H1 (cell line): ENCODE measurements at regions not wholly inside any gene's neighbourhood (a gene's known extent, or its start where the extent isn't known, plus 50 kb on each side); places are given as distances from the start of the nearest gene placed in this dataset.

Experiments
- CTCF ChIA-PET: fragments of 300-600 bp; sonication (Branson Sonifier 250); formaldehyde crosslinking; loops from one replicate; lab custom pipeline; 2021; ENCODE audit not compliant: partially characterized antibody; lab: Charles Lee
- POLR2A ChIA-PET: fragments of 300-600 bp; sonication (Branson Sonifier 250); formaldehyde crosslinking; loops from one replicate; lab custom pipeline; 2021; ENCODE audit warnings: inconsistent platforms; ENCODE audit not compliant: partially characterized antibody; lab: Charles Lee
- DNase-seq, 2 experiments: peaks; one replicate each; pipeline versions ENCODE4 v3.0.0 to v3.0.0-alpha.2; 2010 to 2022; ENCODE audit warnings: low spot score in 2 of 2, low read depth in 1 of 2, mixed read lengths in 1 of 2
- FAIRE-seq: peaks from 2 replicates; lab custom pipeline; 2011; peaks lifted over from hg19 to GRCh38; lab: Jason Lieb, UNC
- H2AFZ ChIP-seq: 2 replicates; pipeline ENCODE4 v1.8.1; 2012; ENCODE audit warnings: low read length, inconsistent platforms
- H2AK5ac ChIP-seq: 2 replicates; pipeline ENCODE4 v1.6.1; 2013; ENCODE audit warnings: low read depth, low read length
- H2BK120ac ChIP-seq: replicated peaks from 2 replicates; pipeline ENCODE3; 2013; ENCODE audit warnings: low read depth, low read length, inconsistent platforms
- H2BK12ac ChIP-seq: 2 replicates; pipeline ENCODE4 v1.6.1; 2013; ENCODE audit warnings: low read depth, low read length
- H2BK15ac ChIP-seq: 2 replicates; pipeline ENCODE4 v1.6.1; 2013; ENCODE audit warnings: low read length
- H2BK20ac ChIP-seq: 2 replicates; pipeline ENCODE4 v1.6.1; 2013; ENCODE audit warnings: low read length
- H2BK5ac ChIP-seq: 2 replicates; pipeline ENCODE4 v1.6.1; 2013; ENCODE audit warnings: low read depth, low read length
- H3K14ac ChIP-seq: 2 replicates; pipeline ENCODE4 v1.6.1; 2013; ENCODE audit warnings: inconsistent platforms; ENCODE audit not compliant: insufficient read length
- H3K18ac ChIP-seq: 2 replicates; pipeline ENCODE4 v1.6.1; 2013; ENCODE audit warnings: low read length; ENCODE audit errors: extremely low read depth
- H3K23ac ChIP-seq: 2 replicates; pipeline ENCODE4 v1.6.1; 2013; ENCODE audit warnings: inconsistent platforms; ENCODE audit not compliant: insufficient read length
- H3K23me2 ChIP-seq: 2 replicates; pipeline ENCODE4 v1.6.1; 2013; ENCODE audit warnings: low read depth, low read length
- H3K27ac ChIP-seq: 2 replicates; pipeline ENCODE4 v1.6.1; 2011; ENCODE audit warnings: low read depth, low read length, inconsistent platforms
- H3K27me3 ChIP-seq, 4 experiments: replicated peaks in 1 of 4; 1 replicate in 1 of 4; 2 replicates in 3 of 4; pipeline versions ENCODE4 v1.6.1 to v1.8.1; 2011 to 2013; ENCODE audit warnings: low read length in 3 of 4, mild to moderate bottlenecking in 3 of 4, inconsistent platforms in 2 of 4, mixed read lengths in 2 of 4, moderate library complexity in 1 of 4; ENCODE audit not compliant: control insufficient read depth in 3 of 4, insufficient read depth in 3 of 4; ENCODE audit errors: extremely low read depth in 1 of 4
- H3K36me3 ChIP-seq, 4 experiments: 2 replicates each; pipeline versions ENCODE4 v1.6.1 to v1.8.1; 2011 to 2013; ENCODE audit warnings: mild to moderate bottlenecking in 4 of 4, low read length in 3 of 4, moderate library complexity in 2 of 4, control low read depth in 1 of 4, inconsistent platforms in 1 of 4; ENCODE audit not compliant: insufficient read depth in 4 of 4, control insufficient read depth in 2 of 4
- H3K4ac ChIP-seq: replicated peaks from 2 replicates; pipeline ENCODE3; 2013; ENCODE audit warnings: low read length, low read depth, mixed read lengths, inconsistent platforms; ENCODE audit not compliant: insufficient read length
- H3K4me1 ChIP-seq, 4 experiments: replicated peaks in 1 of 4; 1 replicate in 1 of 4; 2 replicates in 3 of 4; pipeline versions ENCODE4 v1.6.1 to v1.8.1; 2011 to 2013; ENCODE audit warnings: low read length in 3 of 4, inconsistent platforms in 2 of 4, mixed read lengths in 1 of 4; ENCODE audit not compliant: insufficient read depth in 4 of 4, control insufficient read depth in 3 of 4
- H3K4me2 ChIP-seq, 2 experiments: 2 replicates each; pipeline versions ENCODE4 v1.6.1 to v1.8.1; 2011 to 2013; ENCODE audit warnings: low read depth in 2 of 2, low read length in 2 of 2, control low read depth in 1 of 2, inconsistent platforms in 1 of 2, mild to moderate bottlenecking in 1 of 2; ENCODE audit not compliant: insufficient read depth in 1 of 2
- H3K4me3 ChIP-seq, 4 experiments: fragments of 200-600, 300-600 bp in 1 of 4; sonication (generic), shearing (Covaris generic), sonication (Bioruptor Twin) in 1 of 4; 2 replicates each; pipeline versions ENCODE4 v1.5.1 to v1.8.1; 2011 to 2016; ENCODE audit warnings: low read length in 4 of 4, low read depth in 3 of 4, control low read depth in 2 of 4, inconsistent platforms in 2 of 4, mild to moderate bottlenecking in 2 of 4, mixed read lengths in 1 of 4, moderate library complexity in 1 of 4; ENCODE audit not compliant: insufficient read depth in 2 of 4; ENCODE audit errors: extremely low read depth in 1 of 4
- H3K56ac ChIP-seq: replicated peaks from 2 replicates; pipeline ENCODE3; 2013; ENCODE audit warnings: low read depth, mild to moderate bottlenecking, mixed read lengths, low read length, inconsistent platforms; ENCODE audit not compliant: insufficient read length
- H3K79me1 ChIP-seq: 2 replicates; pipeline ENCODE4 v1.6.1; 2013; ENCODE audit warnings: low read depth, low read length, control low read depth
- H3K79me2 ChIP-seq, 2 experiments: 2 replicates each; pipeline versions ENCODE4 v1.6.1 to v1.8.1; 2012 to 2013; ENCODE audit warnings: low read length in 2 of 2, mild to moderate bottlenecking in 2 of 2, inconsistent platforms in 1 of 2; ENCODE audit not compliant: insufficient read depth in 2 of 2, control insufficient read depth in 1 of 2
- H3K9ac ChIP-seq, 4 experiments: replicated peaks in 1 of 4; 1 replicate in 1 of 4; 2 replicates in 3 of 4; pipeline versions ENCODE4 v1.6.1 to v1.8.1; 2011 to 2013; ENCODE audit warnings: low read depth in 3 of 4, low read length in 3 of 4, control low read depth in 2 of 4, mild to moderate bottlenecking in 2 of 4, moderate library complexity in 2 of 4, inconsistent platforms in 1 of 4; ENCODE audit errors: extremely low read depth in 1 of 4
- H3K9me3 ChIP-seq, 2 experiments: 2 replicates each; pipeline versions ENCODE4 v1.6.1 to v1.8.1; 2012 to 2013; ENCODE audit warnings: mild to moderate bottlenecking in 2 of 2, moderate library complexity in 2 of 2, control low read depth in 1 of 2, inconsistent platforms in 1 of 2, low read depth in 1 of 2, low read length in 1 of 2, mixed read lengths in 1 of 2; ENCODE audit not compliant: insufficient read depth in 2 of 2
- H4K20me1 ChIP-seq, 2 experiments: replicated peaks in 1 of 2; 2 replicates each; pipeline versions ENCODE3 to v1.8.1; 2011 to 2013; ENCODE audit warnings: inconsistent platforms in 2 of 2, low read length in 2 of 2, mild to moderate bottlenecking in 1 of 2; ENCODE audit not compliant: insufficient read depth in 2 of 2, control insufficient read depth in 1 of 2
- H4K5ac ChIP-seq: 2 replicates; pipeline ENCODE4 v1.6.1; 2013; ENCODE audit warnings: low read length, low read depth, mixed read lengths, inconsistent platforms; ENCODE audit not compliant: insufficient read length
- H4K8ac ChIP-seq: 2 replicates; pipeline ENCODE4 v1.8.0; 2013; ENCODE audit warnings: mild to moderate bottlenecking, moderate library complexity, low read length, inconsistent platforms; ENCODE audit not compliant: insufficient read depth; ENCODE audit errors: extremely low read depth
- H4K91ac ChIP-seq: replicated peaks from 2 replicates; pipeline ENCODE3; 2013; ENCODE audit warnings: low read length, mixed read lengths, inconsistent platforms; ENCODE audit not compliant: insufficient read length
- CTBP2 ChIP-seq: IDR thresholded peaks from 2 replicates; pipeline ENCODE4 v1.7.0; 2011; ENCODE audit warnings: borderline replicate concordance, mild to moderate bottlenecking, moderate library complexity, mixed read lengths, low read length; ENCODE audit not compliant: insufficient read depth, insufficient read length
- EGR1 ChIP-seq: IDR thresholded peaks from 2 replicates; pipeline ENCODE4 v1.6.1; 2011; ENCODE audit warnings: low read depth, low read length, borderline replicate concordance
- SP1 ChIP-seq: IDR thresholded peaks from 2 replicates; pipeline ENCODE4 v1.6.1; 2011; ENCODE audit warnings: low read depth, low read length
- TBP ChIP-seq: IDR thresholded peaks from 2 replicates; pipeline ENCODE4 v1.6.1; 2011; ENCODE audit warnings: low read depth, low read length, improper control_type of control experiment
- WGBS, 2 experiments: shearing (Covaris generic) in 1 of 2; methylation state at CpG; one replicate each; pipeline versions ENCODE4 v1.1.6 to v1.1.7; 2013 to 2015; ENCODE audit warnings: low lambda C conversion rate in 2 of 2, mixed read lengths in 2 of 2, inconsistent platforms in 1 of 2, low coverage in 1 of 2, missing lambda C conversion rate in 1 of 2; ENCODE audit not compliant: insufficient replicate concordance in 2 of 2, insufficient coverage in 1 of 2, insufficient read length in 1 of 2; ENCODE audit errors: extremely low coverage in 1 of 2, missing lambda C conversion rate in 1 of 2; 5-methylcytosine and 5-hydroxymethylcytosine counted together

DNA sequence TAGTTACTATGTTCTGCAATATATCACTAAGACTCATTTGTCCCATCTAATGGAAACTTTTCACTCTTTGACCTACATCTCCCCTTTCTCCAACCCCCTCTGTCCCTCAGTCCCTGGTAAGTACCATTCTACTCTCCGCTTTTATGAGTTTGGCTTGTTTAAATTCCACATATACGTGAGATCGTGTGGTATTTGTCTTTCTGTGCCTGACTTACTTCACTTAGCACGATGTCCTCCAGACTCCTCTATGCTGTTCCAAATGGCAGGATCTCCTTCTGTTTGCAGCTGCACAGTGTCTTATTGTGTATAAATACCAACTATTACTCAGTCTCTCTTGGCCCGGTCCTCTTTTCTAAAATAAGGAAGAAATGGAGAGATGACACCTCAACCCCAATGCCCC is 205.4 kb upstream of the NTM start:
- Histone ChIP-seq H3K9ac (no peak overlapping the region), H2BK15ac (no peak overlapping the region), H3K4me3 (no peak overlapping the region), H2BK5ac (no peak overlapping the region), H3K4ac (no peak overlapping the region), H3K4me2 (no peak overlapping the region), H4K91ac (no peak overlapping the region), H2BK12ac (no peak overlapping the region), H3K23me2 (no peaks in the 10 kb centered on the region), H3K56ac (no peak overlapping the region), H3K79me2 (no peaks in the 10 kb centered on the region), H3K23ac (no peak overlapping the region), H2BK20ac (no peak overlapping the region), H3K9me3 (no peaks in the 10 kb centered on the region), H3K27me3 (0 out of 7 replicates have a peak, but pooled peaks cover 0 to 2% (median 0%) of the 10 kb centered on the region in 4 experiments), H3K4me1 (no peaks in the 10 kb centered on the region; a peak in 1 of 7 replicates), H3K27ac (no peak overlapping the region), H4K5ac (no peak overlapping the region), H2AK5ac (no peak overlapping the region), H3K79me1 (no peaks in the 10 kb centered on the region), H3K36me3 (no peaks in the 10 kb centered on the region), H3K14ac (no peak overlapping the region), H4K20me1 (no peaks in the 10 kb centered on the region), H2AFZ (no peak overlapping the region), H3K18ac (no peak overlapping the region), H4K8ac (no peak overlapping the region), H2BK120ac (no peak overlapping the region)
- DNase-seq, result no peak
- WGBS, 2 experiments, result 76% methylated on average over 5 of the region's 5 CpGs; no CpG with 5 or more reads in 1 of the 2 experiments
- CTCF ChIA-PET, result interaction anchor here (1.7 kb wide), 1 partner anchor 12 kb away, joined by 5 read pairs; no protein-coding TSS in a partner anchor
- POLR2A ChIA-PET, result no interaction called here
- no peak for FAIRE-seq
- no peak for TF ChIP-seq EGR1
- no peak for TF ChIP-seq TBP
- TF ChIP-seq CTBP2, result no peak
- TF ChIP-seq SP1, result no peak
